ENCODE measurements at regions not wholly inside any gene's neighbourhood (a gene's known extent, or its start where the extent isn't known, plus 50 kb on each side); places are given as distances from the start of the nearest gene placed in this dataset.

DNA sequence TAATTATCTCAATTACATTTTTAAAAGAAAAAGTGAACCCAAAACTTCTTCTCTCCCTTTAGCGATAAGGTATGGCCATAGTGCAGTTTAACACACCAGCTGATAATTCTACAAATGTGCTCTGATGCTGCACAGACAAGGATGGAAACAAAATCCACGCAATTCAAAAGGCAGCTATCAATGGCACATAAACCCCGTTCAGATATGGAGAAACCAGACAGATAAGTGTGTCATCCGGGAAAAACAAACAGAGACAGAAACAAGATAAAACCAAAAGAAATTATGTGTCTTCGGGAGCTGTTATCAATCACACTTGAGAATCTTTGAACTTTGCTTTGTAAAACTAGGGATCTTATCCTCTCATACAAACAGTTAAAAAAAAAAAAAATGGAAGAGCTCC lies 73.6 kb downstream of the SIPA1L2 start:
- TF ChIP-seq YY1 (IDR thresholded peaks at IDR 0.05; ENCODE audit: insufficient read depth, insufficient read length), result no peak
- H3K27me3 ChIP-seq (ENCODE audit: insufficient read depth, insufficient read length), result no peaks in the 10 kb centered on the region
- peaks cover 9% of the 10 kb centered on the region for H3K36me3 ChIP-seq (ENCODE audit: insufficient read depth, insufficient read length, low read length)
- 0 out of 2 replicates have a peak, but pooled peaks cover 7% of the 10 kb centered on the region for H3K9me3 ChIP-seq (ENCODE audit: insufficient read depth, low read length)
- no peak overlapping the region for H3K4me3 ChIP-seq (ENCODE audit: insufficient read length, low read depth)
- no peak overlapping the region for H3K9ac ChIP-seq (ENCODE audit: insufficient read length, low read depth)
- DNase-seq (ENCODE audit: low read depth, low spot score), result no peak
- no peaks in the 10 kb centered on the region for H3K4me1 ChIP-seq (ENCODE audit: insufficient read depth, insufficient read length)

GRCh38 chr1:232555494-232556210 lies 74.3 kb downstream of the SIPA1L2 start:
- no peak for TF ChIP-seq YY1 (IDR thresholded peaks at IDR 0.05; ENCODE audit: insufficient read depth, insufficient read length)
- no peak for TF ChIP-seq ZNF274 (IDR thresholded peaks at IDR 0.05; ENCODE audit: low read depth, low read length)
- TF ChIP-seq SUZ12 (IDR thresholded peaks at IDR 0.05; ENCODE audit: extremely low read depth, insufficient read depth, insufficient read length), result no peak
- Histone ChIP-seq H3K4me1 (ENCODE audit: insufficient read depth, insufficient read length) (no peaks in the 10 kb centered on the region), H3K9me3 (ENCODE audit: insufficient read depth, low read length) (0 out of 2 replicates have a peak, but pooled peaks cover 7% of the 10 kb centered on the region), H3K9ac (ENCODE audit: insufficient read length, low read depth) (no peak overlapping the region), H3K4me3 (ENCODE audit: insufficient read length, low read depth) (no peak overlapping the region), H3K27me3 (ENCODE audit: insufficient read depth, insufficient read length) (no peaks in the 10 kb centered on the region), H3K36me3 (ENCODE audit: insufficient read depth, insufficient read length, low read length) (peaks cover 8% of the 10 kb centered on the region)
- DNase-seq (ENCODE audit: low read depth, low spot score), result peak; percentile 69

- DNase-seq (ENCODE audit: low read depth, low spot score), result no peak
- Histone ChIP-seq H3K36me3 (ENCODE audit: insufficient read depth, insufficient read length, low read length) (peaks cover 8% of the 10 kb centered on the region), H3K4me3 (ENCODE audit: insufficient read length, low read depth) (no peak overlapping the region), H3K4me1 (ENCODE audit: insufficient read depth, insufficient read length) (no peaks in the 10 kb centered on the region), H3K27me3 (ENCODE audit: insufficient read depth, insufficient read length) (no peaks in the 10 kb centered on the region), H3K9ac (ENCODE audit: insufficient read length, low read depth) (no peak overlapping the region), H3K9me3 (ENCODE audit: insufficient read depth, low read length) (0 out of 2 replicates have a peak, but pooled peaks cover 7% of the 10 kb centered on the region)
- TF ChIP-seq ZNF274 (IDR thresholded peaks at IDR 0.05; ENCODE audit: low read depth, low read length) (no peak), YY1 (IDR thresholded peaks at IDR 0.05; ENCODE audit: insufficient read depth, insufficient read length) (no peak), SUZ12 (IDR thresholded peaks at IDR 0.05; ENCODE audit: extremely low read depth, insufficient read depth, insufficient read length) (no peak)
Measured at GRCh38 chr1:232554409-232554808, 75.5 kb downstream of the SIPA1L2 start.

DNA sequence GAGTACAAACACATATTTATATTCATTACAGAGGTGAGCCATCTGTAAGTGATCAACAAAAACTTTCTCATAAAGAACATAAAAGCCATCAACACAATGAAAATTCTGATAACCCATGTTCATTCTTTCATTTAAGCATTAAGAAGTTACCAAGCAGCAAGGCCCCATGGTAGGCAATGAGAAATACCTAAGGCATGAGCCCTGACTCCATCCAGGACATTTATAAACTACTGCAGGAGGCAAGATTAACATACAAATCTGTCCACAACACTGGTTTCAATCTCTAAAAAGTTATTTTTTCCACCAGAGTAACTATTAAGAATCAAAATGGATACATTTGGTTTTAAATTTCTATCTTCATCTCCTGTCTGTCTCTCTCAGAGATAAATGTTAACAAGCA lies 76.1 kb downstream of the SIPA1L2 start:
- DNase-seq (ENCODE audit: low read depth, low spot score), result no peak
- Histone ChIP-seq H3K9me3 (ENCODE audit: insufficient read depth, low read length) (0 out of 2 replicates have a peak, but pooled peaks cover 7% of the 10 kb centered on the region), H3K36me3 (ENCODE audit: insufficient read depth, insufficient read length, low read length) (peaks cover 8% of the 10 kb centered on the region), H3K4me1 (ENCODE audit: insufficient read depth, insufficient read length) (no peaks in the 10 kb centered on the region), H3K4me3 (ENCODE audit: insufficient read length, low read depth) (no peak overlapping the region), H3K9ac (ENCODE audit: insufficient read length, low read depth) (no peak overlapping the region), H3K27me3 (ENCODE audit: insufficient read depth, insufficient read length) (no peaks in the 10 kb centered on the region)
- no peak for TF ChIP-seq ZNF274 (IDR thresholded peaks at IDR 0.05; ENCODE audit: low read depth, low read length)
- no peak for TF ChIP-seq YY1 (IDR thresholded peaks at IDR 0.05; ENCODE audit: insufficient read depth, insufficient read length)
- no peak for TF ChIP-seq SUZ12 (IDR thresholded peaks at IDR 0.05; ENCODE audit: extremely low read depth, insufficient read depth, insufficient read length)

GRCh38 chr1:232553050-232553754 lies 76.7 kb downstream of the SIPA1L2 start:
- no peak for TF ChIP-seq YY1 (IDR thresholded peaks at IDR 0.05; ENCODE audit: insufficient read depth, insufficient read length)
- TF ChIP-seq SUZ12 (IDR thresholded peaks at IDR 0.05; ENCODE audit: extremely low read depth, insufficient read depth, insufficient read length), result no peak
- no peak for TF ChIP-seq ZNF274 (IDR thresholded peaks at IDR 0.05; ENCODE audit: low read depth, low read length)
- DNase-seq (ENCODE audit: low read depth, low spot score), result no peak
- H3K9me3 ChIP-seq (ENCODE audit: insufficient read depth, low read length), result 0 out of 2 replicates have a peak, but pooled peaks cover 7% of the 10 kb centered on the region
- H3K4me3 ChIP-seq (ENCODE audit: insufficient read length, low read depth), result no peak overlapping the region
- H3K27me3 ChIP-seq (ENCODE audit: insufficient read depth, insufficient read length), result no peaks in the 10 kb centered on the region
- no peak overlapping the region for H3K9ac ChIP-seq (ENCODE audit: insufficient read length, low read depth)
- H3K36me3 ChIP-seq (ENCODE audit: insufficient read depth, insufficient read length, low read length), result peaks cover 8% of the 10 kb centered on the region
- H3K4me1 ChIP-seq (ENCODE audit: insufficient read depth, insufficient read length), result peaks cover 3% of the 10 kb centered on the region

GRCh38 chr1:232551386-232551785 lies 78.5 kb downstream of the SIPA1L2 start:
- H3K36me3 ChIP-seq (ENCODE audit: insufficient read depth, insufficient read length, low read length), result peaks cover 8% of the 10 kb centered on the region
- H3K4me1 ChIP-seq (ENCODE audit: insufficient read depth, insufficient read length), result peaks cover 3% of the 10 kb centered on the region
- TF ChIP-seq SUZ12 (IDR thresholded peaks at IDR 0.05; ENCODE audit: extremely low read depth, insufficient read depth, insufficient read length) (no peak), ZNF274 (IDR thresholded peaks at IDR 0.05; ENCODE audit: low read depth, low read length) (no peak), YY1 (IDR thresholded peaks at IDR 0.05; ENCODE audit: insufficient read depth, insufficient read length) (no peak)
- H3K9me3 ChIP-seq (ENCODE audit: insufficient read depth, low read length), result 0 out of 2 replicates have a peak, but pooled peaks cover 7% of the 10 kb centered on the region
- no peak overlapping the region for H3K9ac ChIP-seq (ENCODE audit: insufficient read length, low read depth)
- no peak for DNase-seq (ENCODE audit: low read depth, low spot score)
- no peaks in the 10 kb centered on the region for H3K27me3 ChIP-seq (ENCODE audit: insufficient read depth, insufficient read length)
- no peak overlapping the region for H3K4me3 ChIP-seq (ENCODE audit: insufficient read length, low read depth)

- no peak for TF ChIP-seq SUZ12 (IDR thresholded peaks at IDR 0.05; ENCODE audit: extremely low read depth, insufficient read depth, insufficient read length)
- no peak for TF ChIP-seq ZNF274 (IDR thresholded peaks at IDR 0.05; ENCODE audit: low read depth, low read length)
- no peak for TF ChIP-seq YY1 (IDR thresholded peaks at IDR 0.05; ENCODE audit: insufficient read depth, insufficient read length)
Measured at GRCh38 chr1:232550007-232550406, 79.9 kb downstream of the SIPA1L2 start.

More at GRCh38 chr1:232550007-232550406, 79.9 kb downstream of the SIPA1L2 start:
- no peak overlapping the region for H3K4me3 ChIP-seq (ENCODE audit: insufficient read length, low read depth)
- H3K9me3 ChIP-seq (ENCODE audit: insufficient read depth, low read length), result 0 out of 2 replicates have a peak, but pooled peaks cover 7% of the 10 kb centered on the region
- peaks cover 3% of the 10 kb centered on the region for H3K4me1 ChIP-seq (ENCODE audit: insufficient read depth, insufficient read length)
- peaks cover 8% of the 10 kb centered on the region for H3K36me3 ChIP-seq (ENCODE audit: insufficient read depth, insufficient read length, low read length)
- no peak for DNase-seq (ENCODE audit: low read depth, low spot score)
- no peak overlapping the region for H3K9ac ChIP-seq (ENCODE audit: insufficient read length, low read depth)
- no peaks in the 10 kb centered on the region for H3K27me3 ChIP-seq (ENCODE audit: insufficient read depth, insufficient read length)
